ENCODE measurements at regions not wholly inside any gene's neighbourhood (a gene's known extent, or its start where the extent isn't known, plus 50 kb on each side); places are given as distances from the start of the nearest gene placed in this dataset.

GRCh38 chr3:31349001-31349748 lies 183.6 kb upstream of the STT3B start:
- Histone ChIP-seq H3K9ac (ENCODE audit: low read length) (no peak overlapping the region), H3K9me2 (replicated peaks; ENCODE audit: insufficient read depth, low read length) (no peaks in the 10 kb centered on the region), H3K79me2 (ENCODE audit: low read length) (no peaks in the 10 kb centered on the region), H3K27ac (ENCODE audit: low read length) (no peak overlapping the region), H3K4me1 (ENCODE audit: low read length) (no peaks in the 10 kb centered on the region), H3K27me3 (ENCODE audit: low read length) (no peaks in the 10 kb centered on the region), H3K36me3 (ENCODE audit: insufficient read depth, low read length) (no peaks in the 10 kb centered on the region), H3K4me3 (ENCODE audit: low read length) (no peak overlapping the region), H3K9me3 (ENCODE audit: low read length) (no peaks in the 10 kb centered on the region), H4K20me1 (ENCODE audit: insufficient read depth, low read depth, low read length) (no peaks in the 10 kb centered on the region), H3K4me2 (ENCODE audit: low read depth, low read length, poor library complexity, severe bottlenecking) (no peak overlapping the region), H2AFZ (ENCODE audit: low read length) (no peak overlapping the region)
- no peak for DNase-seq

GRCh38 chr3:31350307-31350706 lies 182.4 kb upstream of the STT3B start:
- Histone ChIP-seq H3K79me2 (ENCODE audit: low read length) (no peaks in the 10 kb centered on the region), H2AFZ (ENCODE audit: low read length) (no peak overlapping the region), H3K27me3 (ENCODE audit: low read length) (no peaks in the 10 kb centered on the region), H3K36me3 (ENCODE audit: insufficient read depth, low read length) (no peaks in the 10 kb centered on the region), H3K4me1 (ENCODE audit: low read length) (no peaks in the 10 kb centered on the region), H4K20me1 (ENCODE audit: insufficient read depth, low read depth, low read length) (no peaks in the 10 kb centered on the region), H3K4me2 (ENCODE audit: low read depth, low read length, poor library complexity, severe bottlenecking) (no peak overlapping the region), H3K27ac (ENCODE audit: low read length) (no peak overlapping the region), H3K9me2 (replicated peaks; ENCODE audit: insufficient read depth, low read length) (no peaks in the 10 kb centered on the region), H3K9me3 (ENCODE audit: low read length) (no peaks in the 10 kb centered on the region), H3K4me3 (ENCODE audit: low read length) (no peak overlapping the region), H3K9ac (ENCODE audit: low read length) (no peak overlapping the region)
- no peak for DNase-seq

- no peaks in the 10 kb centered on the region for H3K9me2 ChIP-seq (replicated peaks; ENCODE audit: insufficient read depth, low read length)
- H3K27ac ChIP-seq (ENCODE audit: low read length): no peak overlapping the region
- H3K36me3 ChIP-seq (ENCODE audit: insufficient read depth, low read length): no peaks in the 10 kb centered on the region
- no peak overlapping the region for H3K4me3 ChIP-seq (ENCODE audit: low read length)
- no peaks in the 10 kb centered on the region for H3K79me2 ChIP-seq (ENCODE audit: low read length)
- H3K27me3 ChIP-seq (ENCODE audit: low read length): no peaks in the 10 kb centered on the region
- no peaks in the 10 kb centered on the region for H3K4me1 ChIP-seq (ENCODE audit: low read length)
- H4K20me1 ChIP-seq (ENCODE audit: insufficient read depth, low read depth, low read length): no peaks in the 10 kb centered on the region
- H2AFZ ChIP-seq (ENCODE audit: low read length): no peak overlapping the region
- no peak overlapping the region for H3K4me2 ChIP-seq (ENCODE audit: low read depth, low read length, poor library complexity, severe bottlenecking)
- no peak overlapping the region for H3K9ac ChIP-seq (ENCODE audit: low read length)
- no peak for DNase-seq
- no peaks in the 10 kb centered on the region for H3K9me3 ChIP-seq (ENCODE audit: low read length)
These were observed 180.4 kb upstream of the STT3B start for GRCh38 chr3:31352331-31352730.

- Histone ChIP-seq H3K9me3 (ENCODE audit: low read length) (no peaks in the 10 kb centered on the region), H4K20me1 (ENCODE audit: insufficient read depth, low read depth, low read length) (no peaks in the 10 kb centered on the region), H3K9me2 (replicated peaks; ENCODE audit: insufficient read depth, low read length) (no peaks in the 10 kb centered on the region), H2AFZ (ENCODE audit: low read length) (no peak overlapping the region), H3K4me1 (ENCODE audit: low read length) (no peaks in the 10 kb centered on the region), H3K36me3 (ENCODE audit: insufficient read depth, low read length) (no peaks in the 10 kb centered on the region), H3K79me2 (ENCODE audit: low read length) (no peaks in the 10 kb centered on the region), H3K9ac (ENCODE audit: low read length) (no peak overlapping the region), H3K27ac (ENCODE audit: low read length) (no peak overlapping the region), H3K4me3 (ENCODE audit: low read length) (no peak overlapping the region), H3K4me2 (ENCODE audit: low read depth, low read length, poor library complexity, severe bottlenecking) (no peak overlapping the region), H3K27me3 (ENCODE audit: low read length) (no peaks in the 10 kb centered on the region)
- DNase-seq: no peak
These were observed 179.6 kb upstream of the STT3B start for GRCh38 chr3:31353166-31353565.

GRCh38 chr3:31354373-31354772 lies 178.4 kb upstream of the STT3B start:
- H3K36me3 ChIP-seq (ENCODE audit: insufficient read depth, low read length): no peaks in the 10 kb centered on the region
- H3K9me3 ChIP-seq (ENCODE audit: low read length): no peaks in the 10 kb centered on the region
- no peak overlapping the region for H3K9ac ChIP-seq (ENCODE audit: low read length)
- no peak overlapping the region for H3K4me2 ChIP-seq (ENCODE audit: low read depth, low read length, poor library complexity, severe bottlenecking)
- no peaks in the 10 kb centered on the region for H3K79me2 ChIP-seq (ENCODE audit: low read length)
- no peaks in the 10 kb centered on the region for H3K27me3 ChIP-seq (ENCODE audit: low read length)
- DNase-seq: no peak
- no peaks in the 10 kb centered on the region for H3K4me1 ChIP-seq (ENCODE audit: low read length)
- no peaks in the 10 kb centered on the region for H4K20me1 ChIP-seq (ENCODE audit: insufficient read depth, low read depth, low read length)
- H3K9me2 ChIP-seq (replicated peaks; ENCODE audit: insufficient read depth, low read length): no peaks in the 10 kb centered on the region
- no peak overlapping the region for H3K4me3 ChIP-seq (ENCODE audit: low read length)
- no peak overlapping the region for H2AFZ ChIP-seq (ENCODE audit: low read length)
- H3K27ac ChIP-seq (ENCODE audit: low read length): no peak overlapping the region

DNA sequence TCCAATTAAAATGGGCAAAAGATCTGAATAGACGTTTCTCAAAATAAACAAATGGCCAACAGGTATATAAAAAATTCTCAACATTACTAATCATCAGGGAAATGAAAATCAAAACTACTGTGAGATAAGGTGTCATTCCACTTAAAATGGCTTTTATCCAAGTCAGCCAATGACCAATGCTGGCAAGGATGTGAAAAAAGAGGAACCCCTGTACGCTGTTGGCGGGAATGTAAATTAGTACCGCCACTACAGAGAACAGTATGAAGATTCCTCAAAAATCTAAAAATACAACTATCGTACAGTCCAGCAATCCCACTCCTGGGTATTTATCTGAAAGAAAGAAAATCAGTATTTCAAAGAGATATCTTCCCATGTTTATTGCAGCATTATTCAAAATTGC lies 176.9 kb upstream of the STT3B start:
- DNase-seq: no peak
- Histone ChIP-seq H3K79me2 (ENCODE audit: low read length) (no peaks in the 10 kb centered on the region), H2AFZ (ENCODE audit: low read length) (no peak overlapping the region), H3K9me2 (replicated peaks; ENCODE audit: insufficient read depth, low read length) (no peaks in the 10 kb centered on the region), H3K4me3 (ENCODE audit: low read length) (no peak overlapping the region), H3K27ac (ENCODE audit: low read length) (no peak overlapping the region), H3K4me1 (ENCODE audit: low read length) (no peaks in the 10 kb centered on the region), H3K9ac (ENCODE audit: low read length) (no peak overlapping the region), H3K4me2 (ENCODE audit: low read depth, low read length, poor library complexity, severe bottlenecking) (no peak overlapping the region), H3K36me3 (ENCODE audit: insufficient read depth, low read length) (no peaks in the 10 kb centered on the region), H4K20me1 (ENCODE audit: insufficient read depth, low read depth, low read length) (peaks cover 3% of the 10 kb centered on the region; the same call in 1 of the 2 replicates), H3K9me3 (ENCODE audit: low read length) (no peaks in the 10 kb centered on the region), H3K27me3 (ENCODE audit: low read length) (no peaks in the 10 kb centered on the region)

- H3K4me3 ChIP-seq (ENCODE audit: low read length): no peak overlapping the region
- H3K79me2 ChIP-seq (ENCODE audit: low read length): no peaks in the 10 kb centered on the region
- no peaks in the 10 kb centered on the region for H3K27me3 ChIP-seq (ENCODE audit: low read length)
- no peaks in the 10 kb centered on the region for H3K4me1 ChIP-seq (ENCODE audit: low read length)
- H3K36me3 ChIP-seq (ENCODE audit: insufficient read depth, low read length): no peaks in the 10 kb centered on the region
- no peak overlapping the region for H3K9ac ChIP-seq (ENCODE audit: low read length)
- no peak overlapping the region for H2AFZ ChIP-seq (ENCODE audit: low read length)
- H3K9me3 ChIP-seq (ENCODE audit: low read length): no peaks in the 10 kb centered on the region
- no peak for DNase-seq
- H3K27ac ChIP-seq (ENCODE audit: low read length): no peak overlapping the region
- peaks cover 3% of the 10 kb centered on the region; the same call in 1 of the 2 replicates for H4K20me1 ChIP-seq (ENCODE audit: insufficient read depth, low read depth, low read length)
- H3K9me2 ChIP-seq (replicated peaks; ENCODE audit: insufficient read depth, low read length): no peaks in the 10 kb centered on the region
- H3K4me2 ChIP-seq (ENCODE audit: low read depth, low read length, poor library complexity, severe bottlenecking): no peak overlapping the region
These were observed 175.8 kb upstream of the STT3B start for GRCh38 chr3:31356941-31357340.

GRCh38 chr3:31357451-31357850 lies 175.3 kb upstream of the STT3B start:
- Histone ChIP-seq H3K36me3 (ENCODE audit: insufficient read depth, low read length) (no peaks in the 10 kb centered on the region), H3K4me1 (ENCODE audit: low read length) (no peaks in the 10 kb centered on the region), H3K4me3 (ENCODE audit: low read length) (no peak overlapping the region), H3K9ac (ENCODE audit: low read length) (no peak overlapping the region), H3K27ac (ENCODE audit: low read length) (no peak overlapping the region), H3K27me3 (ENCODE audit: low read length) (no peaks in the 10 kb centered on the region), H3K9me2 (replicated peaks; ENCODE audit: insufficient read depth, low read length) (no peaks in the 10 kb centered on the region), H4K20me1 (ENCODE audit: insufficient read depth, low read depth, low read length) (peaks cover 3% of the 10 kb centered on the region; the same call in 1 of the 2 replicates), H3K79me2 (ENCODE audit: low read length) (no peaks in the 10 kb centered on the region), H3K9me3 (ENCODE audit: low read length) (no peaks in the 10 kb centered on the region), H2AFZ (ENCODE audit: low read length) (no peak overlapping the region), H3K4me2 (ENCODE audit: low read depth, low read length, poor library complexity, severe bottlenecking) (no peak overlapping the region)
- no peak for DNase-seq
